BLaER1 treated with 17β-estradiol and CSF1 and Interleukin-3, amounts not matched to agents 10 nM and 100 nM (cell line): ENCODE measurements at regions not wholly inside any gene's neighbourhood (a gene's known extent, or its start where the extent isn't known, plus 50 kb on each side); places are given as distances from the start of the nearest gene placed in this dataset.

Experiments
- H3K27ac ChIP-seq, 11 experiments: shearing (Covaris generic); formaldehyde crosslinking; 2 replicates each; pipeline ENCODE4 v1.8.1; 2022
- H3K27me3 ChIP-seq, 11 experiments: shearing (Covaris generic); formaldehyde crosslinking; 2 replicates each; pipeline ENCODE4 v1.8.1; 2022
- H3K36me3 ChIP-seq, 11 experiments: shearing (Covaris generic); formaldehyde crosslinking; 2 replicates each; pipeline ENCODE4 v1.8.1; 2022
- H3K4me1 ChIP-seq, 10 experiments: shearing (Covaris generic); formaldehyde crosslinking; 2 replicates each; pipeline ENCODE4 v1.8.1; 2022
- H3K4me2 ChIP-seq, 11 experiments: shearing (Covaris generic); formaldehyde crosslinking; 2 replicates each; pipeline ENCODE4 v1.8.1; 2022
- H3K4me3 ChIP-seq, 10 experiments: shearing (Covaris generic); formaldehyde crosslinking; 2 replicates each; pipeline ENCODE4 v1.8.1; 2022
- H3K9ac ChIP-seq, 11 experiments: shearing (Covaris generic); formaldehyde crosslinking; 2 replicates each; pipeline ENCODE4 v1.8.1; 2022
- H3K9me3 ChIP-seq, 11 experiments: shearing (Covaris generic); formaldehyde crosslinking; replicated peaks in 1 of 11; 2 replicates each; pipeline ENCODE4 v1.8.1; 2022
- H4K20me1 ChIP-seq, 11 experiments: shearing (Covaris generic); formaldehyde crosslinking; 2 replicates each; pipeline ENCODE4 v1.8.1; 2022
- Cebpa-rat ChIP-seq, 11 experiments: shearing (Covaris generic); IDR thresholded peaks; 2 replicates each; pipeline ENCODE4 v1.8.1; 2022

- no peaks in the 10 kb centered on the region for H3K27me3 ChIP-seq
Observed at GRCh38 chr6:74752303-74752702, 453.6 kb downstream of the COL12A1 start.

GRCh38 chr6:74750826-74751225, 455.0 kb downstream of the COL12A1 start:
- H3K27ac ChIP-seq, result no peak overlapping the region
- peaks cover 0 to 15% (median 0%) of the 10 kb centered on the region in 10 experiments; a peak in 4 of 20 replicates for H3K4me1 ChIP-seq
- H3K36me3 ChIP-seq, result no peaks in the 10 kb centered on the region
- no peak overlapping the region for H3K4me3 ChIP-seq
- 0 out of 22 replicates have a peak overlapping the region, but pooled peaks of 1 of the 11 experiments have one; percentile 40 for H3K4me2 ChIP-seq
- H3K27me3 ChIP-seq, result no peaks in the 10 kb centered on the region
- no peaks in the 10 kb centered on the region; a peak in 1 of 22 replicates for H4K20me1 ChIP-seq
- no peak for TF ChIP-seq Cebpa-rat (IDR thresholded peaks at IDR 0.05)
- H3K9ac ChIP-seq, result no peak overlapping the region
- no peaks in the 10 kb centered on the region for H3K9me3 ChIP-seq

More at GRCh38 chr6:74752303-74752702, 453.6 kb downstream of the COL12A1 start:
- no peak for TF ChIP-seq Cebpa-rat (IDR thresholded peaks at IDR 0.05)
- Histone ChIP-seq H3K27ac (no peak overlapping the region), H3K36me3 (no peaks in the 10 kb centered on the region), H3K4me1 (peaks cover 0 to 15% (median 0%) of the 10 kb centered on the region in 10 experiments; a peak in 4 of 20 replicates), H3K9me3 (no peaks in the 10 kb centered on the region), H3K4me2 (no peak overlapping the region), H3K9ac (no peak overlapping the region), H4K20me1 (no peaks in the 10 kb centered on the region; a peak in 1 of 22 replicates), H3K4me3 (no peak overlapping the region)

GRCh38 chr6:74749211-74750147, 456.4 kb downstream of the COL12A1 start:
- Histone ChIP-seq H3K27me3 (no peaks in the 10 kb centered on the region), H3K4me1 (peaks cover 0 to 15% (median 0%) of the 10 kb centered on the region in 10 experiments; a peak in 4 of 20 replicates), H3K27ac (no peak overlapping the region), H4K20me1 (no peaks in the 10 kb centered on the region; a peak in 1 of 22 replicates), H3K4me2 (no peak overlapping the region), H3K36me3 (no peaks in the 10 kb centered on the region), H3K9ac (no peak overlapping the region), H3K4me3 (no peak overlapping the region), H3K9me3 (no peaks in the 10 kb centered on the region)
- no peak for TF ChIP-seq Cebpa-rat (IDR thresholded peaks at IDR 0.05)

- Histone ChIP-seq H3K9me3 (no peaks in the 10 kb centered on the region), H4K20me1 (no peaks in the 10 kb centered on the region; a peak in 1 of 22 replicates), H3K4me3 (no peak overlapping the region), H3K27me3 (no peaks in the 10 kb centered on the region), H3K4me2 (no peak overlapping the region), H3K4me1 (peaks cover 0 to 14% (median 0%) of the 10 kb centered on the region in 10 experiments; a peak in 4 of 20 replicates), H3K36me3 (no peaks in the 10 kb centered on the region), H3K27ac (no peak overlapping the region), H3K9ac (no peak overlapping the region)
- no peak for TF ChIP-seq Cebpa-rat (IDR thresholded peaks at IDR 0.05)
Observed at GRCh38 chr6:74745670-74746069, 460.2 kb downstream of the COL12A1 start.

GRCh38 chr6:74742793-74743508, 462.9 kb downstream of the COL12A1 start:
- H3K27ac ChIP-seq, result no peak overlapping the region
- no peaks in the 10 kb centered on the region for H3K4me1 ChIP-seq

GRCh38 chr6:74741646-74742045, 464.2 kb downstream of the COL12A1 start:
- H3K4me1 ChIP-seq, result no peaks in the 10 kb centered on the region
- no peaks in the 10 kb centered on the region for H3K27me3 ChIP-seq
- no peak overlapping the region for H3K4me2 ChIP-seq
- TF ChIP-seq Cebpa-rat (IDR thresholded peaks at IDR 0.05), result no peak
- no peaks in the 10 kb centered on the region for H3K36me3 ChIP-seq
- H4K20me1 ChIP-seq, result no peaks in the 10 kb centered on the region
- peaks cover 0 to 7% (median under 1%) of the 10 kb centered on the region in 11 experiments; a peak in 6 of 22 replicates for H3K9me3 ChIP-seq
- no peak overlapping the region for H3K27ac ChIP-seq
- no peak overlapping the region for H3K4me3 ChIP-seq
- H3K9ac ChIP-seq, result no peak overlapping the region

More at GRCh38 chr6:74742793-74743508, 462.9 kb downstream of the COL12A1 start:
- Histone ChIP-seq H4K20me1 (no peaks in the 10 kb centered on the region), H3K36me3 (no peaks in the 10 kb centered on the region), H3K9me3 (no peaks in the 10 kb centered on the region), H3K4me3 (no peak overlapping the region), H3K9ac (no peak overlapping the region), H3K4me2 (no peak overlapping the region), H3K27me3 (no peaks in the 10 kb centered on the region)
- TF ChIP-seq Cebpa-rat (IDR thresholded peaks at IDR 0.05), result no peak

GRCh38 chr6:74735304-74735703, 470.5 kb downstream of the COL12A1 start:
- no peaks in the 10 kb centered on the region for H4K20me1 ChIP-seq
- peaks cover 0 to 16% (median 4%) of the 10 kb centered on the region in 11 experiments; a peak in 6 of 22 replicates for H3K9me3 ChIP-seq
- H3K36me3 ChIP-seq, result no peaks in the 10 kb centered on the region
- H3K4me1 ChIP-seq, result peaks cover 0 to 20% (median 0%) of the 10 kb centered on the region in 10 experiments; a peak in 4 of 20 replicates
- no peak overlapping the region for H3K9ac ChIP-seq
- H3K27me3 ChIP-seq, result no peaks in the 10 kb centered on the region
- H3K4me3 ChIP-seq, result no peak overlapping the region
- no peak overlapping the region for H3K4me2 ChIP-seq
- TF ChIP-seq Cebpa-rat (IDR thresholded peaks at IDR 0.05), result no peak
- H3K27ac ChIP-seq, result no peak overlapping the region

GRCh38 chr6:74734901-74735300, 471.0 kb downstream of the COL12A1 start:
- H3K9ac ChIP-seq, result no peak overlapping the region
- peaks cover 0 to 20% (median 0%) of the 10 kb centered on the region in 10 experiments; a peak in 4 of 20 replicates for H3K4me1 ChIP-seq
- H3K4me2 ChIP-seq, result no peak overlapping the region
- peaks cover 0 to 16% (median 4%) of the 10 kb centered on the region in 11 experiments; a peak in 6 of 22 replicates for H3K9me3 ChIP-seq
- TF ChIP-seq Cebpa-rat (IDR thresholded peaks at IDR 0.05), result no peak
- no peaks in the 10 kb centered on the region for H4K20me1 ChIP-seq
- H3K36me3 ChIP-seq, result no peaks in the 10 kb centered on the region
- no peak overlapping the region for H3K27ac ChIP-seq
- no peak overlapping the region for H3K4me3 ChIP-seq
- H3K27me3 ChIP-seq, result no peaks in the 10 kb centered on the region
